Type B pancreatic cell (in vitro differentiated cells): ENCODE measurements at regions not wholly inside any gene's neighbourhood (a gene's known extent, or its start where the extent isn't known, plus 50 kb on each side); places are given as distances from the start of the nearest gene placed in this dataset.

Experiments used
- DNase-seq: peaks from one replicate; pipeline ENCODE4 v3.0.0; 2021; ENCODE audit warnings: mixed read lengths; ENCODE audit not compliant: unreplicated experiment; ENCODE audit errors: extremely low spot score
- H3K27ac Mint-ChIP-seq: 2 replicates; pipeline ENCODE4 v1.8.0; 2021; ENCODE audit warnings: mild to moderate bottlenecking, mixed read lengths
- H3K27me3 Mint-ChIP-seq: 2 replicates; pipeline ENCODE4 v1.8.0; 2021; ENCODE audit warnings: mixed read lengths
- H3K36me3 Mint-ChIP-seq: 2 replicates; pipeline ENCODE4 v1.8.0; 2021; ENCODE audit warnings: mixed read lengths
- H3K4me1 Mint-ChIP-seq: one replicate; pipeline ENCODE4 v1.8.0; 2021; ENCODE audit warnings: mixed read lengths; ENCODE audit not compliant: unreplicated experiment
- H3K4me3 Mint-ChIP-seq: 2 replicates; pipeline ENCODE4 v1.8.0; 2021; ENCODE audit warnings: mild to moderate bottlenecking, mixed read lengths
- H3K9me3 Mint-ChIP-seq: 2 replicates; pipeline ENCODE4 v1.8.0; 2021; ENCODE audit warnings: mixed read lengths
- CTCF ChIP-seq: fragments of 200-600 bp; sonication (generic); conservative IDR thresholded peaks from 2 replicates; pipeline ENCODE4 v1.5.0; 2021; ENCODE audit warnings: antibody characterized with exemption, mild to moderate bottlenecking

- Mint-ChIP-seq H3K4me3 (no peak overlapping the region), H3K9me3 (no peaks in the 10 kb centered on the region), H3K36me3 (no peaks in the 10 kb centered on the region), H3K4me1 (peaks cover 10% of the 10 kb centered on the region), H3K27ac (no peak overlapping the region), H3K27me3 (no peaks in the 10 kb centered on the region)
- DNase-seq: no peak
- no peak for TF ChIP-seq CTCF
Measured at GRCh38 chr19:30897034-30897433, 452.2 kb downstream of the TSHZ3 start.

- Mint-ChIP-seq H3K27ac (no peak overlapping the region), H3K9me3 (no peaks in the 10 kb centered on the region), H3K4me1 (peaks cover 10% of the 10 kb centered on the region), H3K36me3 (no peaks in the 10 kb centered on the region), H3K4me3 (no peak overlapping the region), H3K27me3 (peaks cover 3% of the 10 kb centered on the region)
- TF ChIP-seq CTCF: no peak
- DNase-seq: no peak
Measured at GRCh38 chr19:30896554-30896953, 452.7 kb downstream of the TSHZ3 start.

- no peak overlapping the region for H3K27ac Mint-ChIP-seq
- peaks cover 10% of the 10 kb centered on the region for H3K4me1 Mint-ChIP-seq
- peaks cover 5% of the 10 kb centered on the region for H3K27me3 Mint-ChIP-seq
- DNase-seq: no peak
- no peak for TF ChIP-seq CTCF
- no peaks in the 10 kb centered on the region for H3K36me3 Mint-ChIP-seq
- no peak overlapping the region for H3K4me3 Mint-ChIP-seq
- H3K9me3 Mint-ChIP-seq: no peaks in the 10 kb centered on the region
Measured at GRCh38 chr19:30895946-30896345, 453.3 kb downstream of the TSHZ3 start.

GRCh38 chr19:30891051-30891450 lies 458.2 kb downstream of the TSHZ3 start:
- H3K27ac Mint-ChIP-seq: no peak overlapping the region
- H3K36me3 Mint-ChIP-seq: no peaks in the 10 kb centered on the region
- H3K4me3 Mint-ChIP-seq: no peak overlapping the region

GRCh38 chr19:30890033-30890432 lies 459.2 kb downstream of the TSHZ3 start:
- TF ChIP-seq CTCF: no peak
- Mint-ChIP-seq H3K9me3 (no peaks in the 10 kb centered on the region), H3K36me3 (no peaks in the 10 kb centered on the region), H3K4me1 (no peaks in the 10 kb centered on the region), H3K4me3 (no peak overlapping the region), H3K27me3 (peaks cover 12% of the 10 kb centered on the region), H3K27ac (no peak overlapping the region)
- DNase-seq: no peak

More at GRCh38 chr19:30891051-30891450, 458.2 kb downstream of the TSHZ3 start:
- Mint-ChIP-seq H3K27me3 (peaks cover 12% of the 10 kb centered on the region), H3K4me1 (no peaks in the 10 kb centered on the region), H3K9me3 (no peaks in the 10 kb centered on the region)
- no peak for TF ChIP-seq CTCF
- DNase-seq: no peak

GRCh38 chr19:30888937-30889336 lies 460.3 kb downstream of the TSHZ3 start:
- Mint-ChIP-seq H3K27ac (no peak overlapping the region), H3K4me1 (no peaks in the 10 kb centered on the region), H3K4me3 (no peak overlapping the region), H3K27me3 (peaks cover 12% of the 10 kb centered on the region), H3K36me3 (no peaks in the 10 kb centered on the region), H3K9me3 (no peaks in the 10 kb centered on the region)
- TF ChIP-seq CTCF: no peak
- DNase-seq: no peak
